AG09309 (cell line): ENCODE measurements at regions not wholly inside any gene's neighbourhood (a gene's known extent, or its start where the extent isn't known, plus 50 kb on each side); places are given as distances from the start of the nearest gene placed in this dataset.

Experiments used
- DNase-seq: peaks from one replicate; pipeline ENCODE4 v3.0.0-alpha.2; 2010; ENCODE audit warnings: low read depth
- H3K4me3 ChIP-seq: 2 replicates; pipeline ENCODE4 v1.5.1; 2011; ENCODE audit warnings: mild to moderate bottlenecking, low read depth, low read length, moderate library complexity; ENCODE audit not compliant: control insufficient read depth
- TF ChIP-seq, protein P1 (sequence below): IDR thresholded peaks from 2 replicates; pipeline ENCODE4 v1.5.1; 2011; ENCODE audit warnings: mild to moderate bottlenecking, low read depth, low read length, inconsistent platforms; ENCODE audit not compliant: insufficient read depth, control insufficient read depth; ENCODE audit errors: missing control alignments

DNA sequence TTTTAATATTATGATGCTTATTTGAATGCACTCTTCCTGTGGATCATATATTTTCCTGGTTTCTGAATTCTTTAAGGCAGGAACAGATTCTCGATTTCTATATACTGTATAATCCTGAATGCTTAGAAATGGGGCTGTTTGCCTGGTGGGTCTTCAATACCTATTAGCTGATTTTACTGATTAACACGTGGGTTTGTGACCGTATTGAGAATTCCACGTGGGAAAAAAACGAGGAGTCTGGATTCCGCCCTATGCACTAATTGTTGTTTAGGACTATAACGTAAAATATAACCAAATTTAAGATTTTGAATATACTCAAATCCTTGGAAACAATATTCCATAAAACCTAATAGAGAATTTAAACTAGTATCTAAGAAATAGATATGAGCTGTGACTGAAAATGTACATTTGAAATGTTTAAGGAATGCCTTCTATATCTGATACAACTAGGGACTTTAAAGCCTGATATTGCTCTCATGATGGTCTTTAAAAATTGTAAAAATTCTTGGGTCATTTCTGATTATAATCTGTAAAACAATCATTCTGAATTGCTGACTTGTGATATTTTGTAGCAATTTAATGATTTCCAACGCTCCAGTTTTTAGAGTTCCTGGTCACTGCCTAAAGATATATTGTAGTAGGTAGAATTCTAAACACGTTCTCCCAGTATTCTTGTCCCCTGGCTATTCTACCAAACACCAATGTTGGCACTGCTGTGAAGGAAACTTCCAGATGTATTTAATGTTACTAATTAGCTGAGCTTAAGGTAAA, 93.6 kb upstream of the NOX3 start:
- DNase-seq = no peak
- no peak overlapping the region for H3K4me3 ChIP-seq
- TF ChIP-seq, protein P1, sequence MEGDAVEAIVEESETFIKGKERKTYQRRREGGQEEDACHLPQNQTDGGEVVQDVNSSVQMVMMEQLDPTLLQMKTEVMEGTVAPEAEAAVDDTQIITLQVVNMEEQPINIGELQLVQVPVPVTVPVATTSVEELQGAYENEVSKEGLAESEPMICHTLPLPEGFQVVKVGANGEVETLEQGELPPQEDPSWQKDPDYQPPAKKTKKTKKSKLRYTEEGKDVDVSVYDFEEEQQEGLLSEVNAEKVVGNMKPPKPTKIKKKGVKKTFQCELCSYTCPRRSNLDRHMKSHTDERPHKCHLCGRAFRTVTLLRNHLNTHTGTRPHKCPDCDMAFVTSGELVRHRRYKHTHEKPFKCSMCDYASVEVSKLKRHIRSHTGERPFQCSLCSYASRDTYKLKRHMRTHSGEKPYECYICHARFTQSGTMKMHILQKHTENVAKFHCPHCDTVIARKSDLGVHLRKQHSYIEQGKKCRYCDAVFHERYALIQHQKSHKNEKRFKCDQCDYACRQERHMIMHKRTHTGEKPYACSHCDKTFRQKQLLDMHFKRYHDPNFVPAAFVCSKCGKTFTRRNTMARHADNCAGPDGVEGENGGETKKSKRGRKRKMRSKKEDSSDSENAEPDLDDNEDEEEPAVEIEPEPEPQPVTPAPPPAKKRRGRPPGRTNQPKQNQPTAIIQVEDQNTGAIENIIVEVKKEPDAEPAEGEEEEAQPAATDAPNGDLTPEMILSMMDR = no peak

DNA sequence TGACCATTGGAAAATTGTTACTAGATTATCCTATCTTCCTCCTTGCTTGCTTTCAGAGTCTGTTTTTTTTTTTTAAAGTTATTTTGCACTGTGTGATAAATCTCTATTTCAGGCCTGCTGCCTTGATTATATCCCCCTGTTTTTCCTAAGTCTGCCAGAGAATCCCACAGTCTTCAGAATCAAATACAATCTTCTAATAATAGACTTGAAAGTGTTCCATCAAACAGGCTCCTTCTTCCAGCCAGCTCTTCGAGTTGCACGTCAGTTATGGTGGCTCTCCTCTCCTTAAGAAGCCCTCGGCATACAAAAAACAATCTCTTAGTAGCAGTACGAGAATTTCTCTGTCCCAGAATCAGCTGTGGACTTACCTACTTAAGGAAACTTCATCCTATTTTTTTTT, 92.9 kb upstream of the NOX3 start:
- TF ChIP-seq, protein P1 = no peak
- DNase-seq = no peak
- H3K4me3 ChIP-seq = no peak overlapping the region

DNA sequence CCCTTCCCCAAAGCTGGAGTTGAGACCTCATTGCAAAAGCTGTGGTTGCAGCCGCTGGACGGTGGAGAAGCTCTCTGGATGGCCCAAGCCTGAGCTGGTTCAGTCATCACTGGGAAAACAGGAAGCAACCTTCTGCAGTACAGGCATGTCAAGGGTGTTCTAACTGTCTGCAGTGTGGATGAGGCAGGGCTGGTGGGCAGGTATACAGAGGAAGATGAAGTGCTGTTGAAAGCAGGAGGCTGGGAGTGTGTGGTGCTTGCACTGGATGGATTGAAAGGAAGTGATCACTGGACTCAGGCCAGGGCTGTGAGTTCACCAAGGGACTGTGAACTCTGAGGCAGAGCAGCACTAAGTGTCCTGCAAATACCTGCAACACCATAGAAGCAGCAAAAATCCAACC, 89.0 kb upstream of the NOX3 start:
- DNase-seq = no peak
- TF ChIP-seq, protein P1 = no peak
- H3K4me3 ChIP-seq = no peak overlapping the region

DNA sequence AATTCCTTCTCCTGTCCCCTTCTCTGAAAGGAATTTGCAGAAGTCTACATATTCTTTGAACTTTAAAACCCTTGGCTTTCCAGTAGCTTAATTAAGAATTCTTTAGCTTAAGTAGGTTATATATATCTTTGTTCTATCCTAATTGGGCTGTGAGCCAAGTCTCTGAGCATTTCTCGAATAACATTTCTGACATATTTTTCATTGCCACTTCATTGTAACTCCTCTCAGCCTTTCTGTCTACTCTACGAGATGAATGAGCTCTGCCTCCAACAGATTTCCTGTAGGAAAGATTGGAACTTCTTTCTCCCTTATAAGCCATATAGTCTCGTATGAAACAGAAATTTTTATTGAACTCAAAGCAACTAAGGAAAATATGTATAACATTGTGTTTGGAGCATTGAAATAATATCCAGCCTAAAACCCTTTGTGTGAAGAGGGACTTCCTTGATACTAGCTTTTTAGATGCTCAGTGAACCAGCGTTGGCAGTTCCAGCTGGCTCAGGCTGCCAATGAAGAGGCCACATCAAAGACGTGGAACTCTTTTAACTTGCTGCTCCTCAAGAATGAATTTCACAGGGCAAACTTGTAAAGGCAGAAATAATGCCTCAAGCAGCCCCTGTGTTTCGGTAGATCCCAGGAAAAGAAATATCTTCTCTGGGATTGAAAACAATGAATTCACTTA, 87.7 kb upstream of the NOX3 start:
- TF ChIP-seq, protein P1 = no peak
- no peak overlapping the region for H3K4me3 ChIP-seq
- no peak for DNase-seq

DNA sequence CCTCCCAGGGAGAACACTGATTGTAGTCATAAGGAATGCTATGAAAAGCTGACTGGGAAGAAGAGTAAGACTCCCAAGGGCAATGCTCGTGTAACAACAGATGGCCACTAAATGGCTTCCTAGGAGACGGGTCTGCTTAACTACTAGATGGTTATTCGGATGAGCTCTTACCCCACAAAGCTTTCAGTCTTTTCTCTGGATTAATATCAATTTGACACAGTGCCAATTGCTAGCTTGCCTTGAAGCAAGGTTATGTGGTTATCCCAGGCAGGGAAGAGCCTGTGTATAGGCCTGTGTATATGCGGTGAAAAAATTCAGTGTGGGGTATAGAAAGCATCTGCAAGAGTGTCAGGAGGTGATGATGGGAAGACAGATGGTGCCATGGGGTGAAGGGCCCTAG, 86.4 kb upstream of the NOX3 start:
- DNase-seq = no peak
- TF ChIP-seq, protein P1 = no peak
- H3K4me3 ChIP-seq = no peak overlapping the region

DNA sequence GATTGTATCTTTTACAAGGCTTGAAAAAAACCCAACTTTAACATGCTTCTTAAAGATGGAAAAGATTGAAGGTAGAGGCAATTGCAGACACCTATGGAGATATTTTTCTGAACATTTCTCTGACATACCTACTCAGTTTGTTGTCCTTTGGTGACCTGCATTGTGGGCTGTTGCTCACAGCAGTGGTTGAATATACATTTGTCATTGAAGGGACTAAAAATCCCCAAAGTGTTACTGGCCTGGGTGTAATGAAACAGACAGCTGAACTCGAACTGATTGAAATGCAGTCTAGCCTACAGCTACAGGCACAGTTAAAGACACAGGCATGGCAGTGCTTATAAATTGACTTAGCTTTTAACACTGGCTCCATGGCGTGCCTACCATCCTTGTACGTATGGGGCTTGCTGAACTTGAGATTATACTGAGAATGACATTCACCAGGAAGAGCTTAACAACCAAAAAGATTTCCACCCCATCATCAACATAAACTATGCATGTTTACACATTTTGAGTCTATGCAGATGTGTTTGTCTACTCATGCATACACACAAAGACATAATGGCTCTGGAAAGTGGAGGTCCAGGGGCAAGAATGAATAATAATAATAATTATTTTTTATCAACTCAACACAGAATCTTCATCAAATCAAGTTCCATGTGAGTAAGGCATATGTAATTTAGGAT, 83.2 kb upstream of the NOX3 start:
- H3K4me3 ChIP-seq = no peak overlapping the region
- TF ChIP-seq, protein P1 = no peak
- DNase-seq = no peak
